ENCODE measurements at regions not wholly inside any gene's neighbourhood (a gene's known extent, or its start where the extent isn't known, plus 50 kb on each side); places are given as distances from the start of the nearest gene placed in this dataset.

DNA sequence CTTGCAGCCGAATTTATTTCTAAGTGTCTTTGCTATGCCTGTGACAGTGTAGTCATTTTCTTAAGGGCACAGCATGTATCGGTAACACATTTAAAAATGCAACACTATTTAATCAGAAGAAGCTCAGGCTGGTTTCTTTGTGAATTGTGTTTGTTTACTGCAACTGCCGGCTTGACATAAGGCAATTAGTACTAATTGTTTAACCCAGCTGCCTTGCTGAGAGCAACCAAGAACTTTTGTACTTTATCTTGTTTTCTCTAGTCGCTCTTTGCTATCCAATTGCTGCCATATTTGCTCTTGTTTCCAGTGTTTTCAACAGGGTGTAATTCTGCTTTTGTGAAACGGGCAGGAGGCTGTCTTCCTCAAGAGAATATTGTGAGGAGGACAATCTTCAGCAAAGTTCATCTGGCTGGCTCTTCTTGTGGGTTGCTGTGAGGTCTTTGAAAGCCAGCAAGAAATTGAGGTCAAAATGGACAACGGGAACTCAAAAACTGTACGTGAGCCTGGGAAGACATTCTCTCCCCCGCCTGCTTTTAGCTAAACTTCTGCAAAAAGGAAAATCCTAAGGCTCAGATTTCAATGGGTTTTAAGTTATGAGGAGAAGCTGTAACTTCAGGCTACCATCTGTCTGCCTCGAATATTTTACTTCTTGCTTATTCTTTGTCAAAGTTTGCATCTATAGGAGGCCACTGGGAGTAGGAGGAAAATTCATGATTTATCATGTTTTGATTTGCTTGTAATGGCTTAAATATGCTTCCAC lies 75.8 kb upstream of the TSHZ3 start:
- H3K27ac ChIP-seq, result no peak overlapping the region
- TF ChIP-seq, protein P1, sequence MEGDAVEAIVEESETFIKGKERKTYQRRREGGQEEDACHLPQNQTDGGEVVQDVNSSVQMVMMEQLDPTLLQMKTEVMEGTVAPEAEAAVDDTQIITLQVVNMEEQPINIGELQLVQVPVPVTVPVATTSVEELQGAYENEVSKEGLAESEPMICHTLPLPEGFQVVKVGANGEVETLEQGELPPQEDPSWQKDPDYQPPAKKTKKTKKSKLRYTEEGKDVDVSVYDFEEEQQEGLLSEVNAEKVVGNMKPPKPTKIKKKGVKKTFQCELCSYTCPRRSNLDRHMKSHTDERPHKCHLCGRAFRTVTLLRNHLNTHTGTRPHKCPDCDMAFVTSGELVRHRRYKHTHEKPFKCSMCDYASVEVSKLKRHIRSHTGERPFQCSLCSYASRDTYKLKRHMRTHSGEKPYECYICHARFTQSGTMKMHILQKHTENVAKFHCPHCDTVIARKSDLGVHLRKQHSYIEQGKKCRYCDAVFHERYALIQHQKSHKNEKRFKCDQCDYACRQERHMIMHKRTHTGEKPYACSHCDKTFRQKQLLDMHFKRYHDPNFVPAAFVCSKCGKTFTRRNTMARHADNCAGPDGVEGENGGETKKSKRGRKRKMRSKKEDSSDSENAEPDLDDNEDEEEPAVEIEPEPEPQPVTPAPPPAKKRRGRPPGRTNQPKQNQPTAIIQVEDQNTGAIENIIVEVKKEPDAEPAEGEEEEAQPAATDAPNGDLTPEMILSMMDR (conservative IDR thresholded peaks at IDR 0.05; ENCODE audit: low read depth), result no peak
- no peak for DNase-seq (ENCODE audit: low spot score)
- ChIA-PET POLR2A (ENCODE audit: low non-redundant PET) (no interaction called here), CTCF (interaction anchor here (0.6 kb wide), 1 partner anchor 76 kb away, joined by 7 read pairs; no protein-coding TSS in a partner anchor)

DNA sequence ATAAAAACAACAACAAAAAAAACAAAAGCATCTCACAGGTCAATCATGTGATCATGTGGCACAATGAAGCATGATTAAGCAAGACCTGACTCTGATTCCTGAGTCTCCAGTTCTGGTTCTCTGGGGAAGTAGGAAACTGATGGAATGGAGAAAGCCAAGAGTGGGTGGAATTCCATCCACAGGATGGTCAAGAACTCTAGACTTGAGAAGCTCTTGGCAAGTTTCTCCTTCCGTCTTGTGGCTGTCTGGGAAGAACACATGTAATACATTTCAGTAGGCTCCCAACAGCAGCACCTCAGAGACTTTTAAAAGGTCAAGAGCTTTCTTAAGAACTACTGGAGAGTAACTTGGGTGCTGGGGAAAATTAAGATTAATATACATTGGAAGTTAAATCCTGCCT lies 78.6 kb upstream of the TSHZ3 start:
- DNase-seq (ENCODE audit: low spot score), result no peak
- POLR2A ChIA-PET (ENCODE audit: low non-redundant PET), result no interaction called here
- H3K27ac ChIP-seq, result no peak overlapping the region
- CTCF ChIA-PET, result no interaction called here
- TF ChIP-seq, protein P1 (conservative IDR thresholded peaks at IDR 0.05; ENCODE audit: low read depth), result no peak

DNA sequence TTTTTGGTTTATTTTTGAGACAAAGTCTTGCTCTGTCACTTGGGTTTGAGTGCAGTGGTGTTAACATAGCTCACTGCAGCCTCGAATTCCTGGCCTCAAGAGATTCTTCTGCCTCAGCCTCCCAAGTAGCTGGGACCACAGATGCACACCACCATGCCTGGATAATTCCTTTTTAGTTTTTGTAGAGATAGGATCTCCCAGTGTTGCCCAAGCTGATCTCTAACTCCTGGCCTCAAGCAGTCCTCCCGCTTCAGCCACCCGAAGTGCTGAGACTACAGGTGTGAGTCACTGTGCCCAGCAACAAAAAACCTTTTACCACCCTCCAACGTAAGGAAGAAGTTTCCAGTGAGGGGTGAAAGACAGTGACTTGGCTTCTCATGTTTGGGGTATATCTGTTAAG lies 81.1 kb upstream of the TSHZ3 start:
- CTCF ChIA-PET, result interaction anchor here (0.6 kb wide), 1 partner anchor 300 kb away, joined by 4 read pairs; no protein-coding TSS in a partner anchor
- DNase-seq (ENCODE audit: low spot score), result no peak
- H3K27ac ChIP-seq, result no peak overlapping the region
- TF ChIP-seq, protein P1 (conservative IDR thresholded peaks at IDR 0.05; ENCODE audit: low read depth), result no peak
- POLR2A ChIA-PET (ENCODE audit: low non-redundant PET), result no interaction called here

DNA sequence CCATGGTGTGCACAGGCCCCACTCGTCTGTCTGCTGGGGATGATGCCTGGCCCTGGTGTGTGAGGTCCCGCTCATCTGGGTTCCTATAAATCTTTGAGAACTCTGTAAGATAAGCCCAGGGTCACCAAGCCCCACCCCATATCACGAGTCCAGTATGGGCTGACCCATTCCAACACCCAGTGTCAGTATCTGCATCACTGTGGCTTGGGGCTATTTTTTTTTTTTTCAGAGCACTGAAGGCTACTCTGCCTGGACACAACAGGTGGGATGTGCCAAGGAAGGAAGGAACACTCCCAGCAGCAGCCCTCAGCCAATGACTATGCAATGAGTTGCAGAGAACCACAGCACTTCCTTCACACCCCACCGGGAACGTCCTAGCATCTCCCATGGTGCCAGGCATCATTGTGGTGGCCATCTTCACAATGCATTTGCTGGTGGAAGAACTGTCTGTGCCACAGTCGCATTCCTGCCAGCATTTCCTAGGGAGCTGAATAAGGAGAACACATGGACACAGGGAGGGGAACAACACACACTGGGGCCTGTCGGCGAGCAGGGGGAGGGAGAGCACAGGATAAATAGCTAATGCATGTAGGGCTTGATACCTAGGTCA lies 83.1 kb upstream of the TSHZ3 start:
- TF ChIP-seq, protein P1 (conservative IDR thresholded peaks at IDR 0.05; ENCODE audit: low read depth), result no peak
- CTCF ChIA-PET, result no interaction called here
- DNase-seq (ENCODE audit: low spot score), result no peak
- POLR2A ChIA-PET (ENCODE audit: low non-redundant PET), result no interaction called here
- H3K27ac ChIP-seq, result no peak overlapping the region

DNA sequence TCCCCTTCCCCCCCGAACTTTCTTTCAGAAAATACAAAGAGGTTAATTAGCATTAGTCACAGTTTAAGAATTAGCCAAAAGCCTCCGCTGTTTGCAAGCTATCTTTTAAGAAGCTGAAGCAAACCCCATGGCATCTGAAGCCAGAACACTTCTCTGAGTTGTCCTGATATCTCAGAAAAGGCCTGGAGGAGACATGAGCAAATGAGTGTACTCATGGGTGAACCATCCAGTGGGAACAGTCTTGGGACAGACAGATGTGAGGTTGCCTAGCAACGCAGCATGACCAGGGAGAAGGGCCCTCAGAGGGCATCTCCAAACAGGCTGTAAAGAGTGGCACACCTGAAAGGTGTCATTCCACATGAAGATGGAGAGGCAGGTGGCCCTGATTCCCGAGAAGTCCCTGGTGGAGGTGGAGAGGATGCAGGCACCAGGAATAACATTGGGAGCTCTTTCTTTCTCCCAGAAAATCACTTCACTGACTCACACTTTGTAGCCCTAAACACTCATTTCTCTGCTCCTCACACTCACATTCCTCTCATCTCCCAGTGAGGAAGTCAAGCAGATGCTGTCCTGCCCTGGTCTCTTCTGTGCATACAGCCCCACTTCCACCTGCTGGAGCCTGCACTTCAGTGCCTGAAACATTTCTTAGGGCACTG lies 87.0 kb upstream of the TSHZ3 start:
- POLR2A ChIA-PET (ENCODE audit: low non-redundant PET), result no interaction called here
- CTCF ChIA-PET, result no interaction called here
- DNase-seq (ENCODE audit: low spot score), result no peak
- no peak overlapping the region for H3K27ac ChIP-seq
- TF ChIP-seq, protein P1 (conservative IDR thresholded peaks at IDR 0.05; ENCODE audit: low read depth), result no peak

DNA sequence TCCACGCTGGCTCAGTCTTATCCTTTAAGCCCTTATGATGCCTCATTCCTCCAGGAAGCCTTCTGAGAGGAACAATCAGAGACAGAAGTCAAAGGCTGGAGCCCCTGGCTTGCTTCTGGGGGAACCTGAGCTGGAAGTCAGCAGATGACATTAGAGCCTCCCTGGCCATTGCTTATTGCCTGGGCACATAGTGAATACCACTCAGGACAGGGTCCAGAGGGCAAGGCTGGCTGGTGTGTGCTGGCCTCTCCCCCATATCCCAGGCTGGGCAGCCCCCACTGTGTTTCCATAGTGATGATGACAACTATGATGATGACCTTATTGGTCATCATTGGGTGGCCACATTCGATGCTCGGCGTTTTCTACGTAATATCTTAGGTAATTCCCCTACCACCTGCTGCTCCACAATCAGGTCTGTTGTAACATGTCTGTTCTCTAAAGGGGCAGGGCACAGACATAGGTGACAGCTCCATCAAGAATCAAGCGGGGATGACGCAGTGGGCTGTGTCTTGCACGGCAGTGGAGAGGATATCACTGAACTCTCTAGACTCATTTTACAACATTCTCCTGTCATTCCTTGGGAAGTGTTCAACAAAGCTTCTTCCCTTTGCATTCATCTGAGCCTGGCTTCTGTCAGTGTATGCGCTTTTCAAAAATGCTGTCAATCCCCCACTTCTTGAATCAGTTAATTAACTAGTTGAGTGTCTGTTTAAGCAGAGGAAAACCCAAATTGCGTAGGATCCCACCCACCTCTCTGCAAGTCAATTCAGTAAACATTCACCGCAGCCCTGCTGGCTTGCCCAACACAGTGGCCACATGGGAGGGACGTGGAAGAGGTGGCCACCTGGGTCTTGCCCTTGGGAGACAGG lies 89.4 kb upstream of the TSHZ3 start:
- H3K27ac ChIP-seq, result no peak overlapping the region
- ChIA-PET CTCF (no interaction called here), POLR2A (ENCODE audit: low non-redundant PET) (no interaction called here)
- TF ChIP-seq, protein P1 (conservative IDR thresholded peaks at IDR 0.05; ENCODE audit: low read depth), result no peak
- no peak for DNase-seq (ENCODE audit: low spot score)
